Kidney epithelial cell (primary cell): ENCODE measurements at regions not wholly inside any gene's neighbourhood (a gene's known extent, or its start where the extent isn't known, plus 50 kb on each side); places are given as distances from the start of the nearest gene placed in this dataset.

Source experiments
- DNase-seq: peaks from one replicate; pipeline ENCODE4 v3.0.0-alpha.2; 2010; ENCODE audit warnings: low read depth
- H3K27me3 ChIP-seq: 2 replicates; pipeline ENCODE4 v1.6.0; 2011; ENCODE audit warnings: low read length; ENCODE audit not compliant: control insufficient read depth, insufficient read depth
- H3K36me3 ChIP-seq: 2 replicates; pipeline ENCODE4 v1.5.1; 2011; ENCODE audit warnings: low read length; ENCODE audit not compliant: control insufficient read depth, insufficient read depth
- H3K4me3 ChIP-seq: 2 replicates; pipeline ENCODE4 v1.5.1; 2011; ENCODE audit warnings: low read depth, mild to moderate bottlenecking, control low read depth, low read length
- TF ChIP-seq, protein P1 (sequence below): IDR thresholded peaks from 2 replicates; pipeline ENCODE4 v1.5.1; 2011; ENCODE audit warnings: mild to moderate bottlenecking, moderate library complexity, low read length, control low read depth, inconsistent platforms; ENCODE audit not compliant: insufficient read depth, poor library complexity, severe bottlenecking

- no peaks in the 10 kb centered on the region for H3K27me3 ChIP-seq
- no peak overlapping the region for H3K4me3 ChIP-seq
- DNase-seq: no peak
- no peaks in the 10 kb centered on the region for H3K36me3 ChIP-seq
- TF ChIP-seq, protein P1, sequence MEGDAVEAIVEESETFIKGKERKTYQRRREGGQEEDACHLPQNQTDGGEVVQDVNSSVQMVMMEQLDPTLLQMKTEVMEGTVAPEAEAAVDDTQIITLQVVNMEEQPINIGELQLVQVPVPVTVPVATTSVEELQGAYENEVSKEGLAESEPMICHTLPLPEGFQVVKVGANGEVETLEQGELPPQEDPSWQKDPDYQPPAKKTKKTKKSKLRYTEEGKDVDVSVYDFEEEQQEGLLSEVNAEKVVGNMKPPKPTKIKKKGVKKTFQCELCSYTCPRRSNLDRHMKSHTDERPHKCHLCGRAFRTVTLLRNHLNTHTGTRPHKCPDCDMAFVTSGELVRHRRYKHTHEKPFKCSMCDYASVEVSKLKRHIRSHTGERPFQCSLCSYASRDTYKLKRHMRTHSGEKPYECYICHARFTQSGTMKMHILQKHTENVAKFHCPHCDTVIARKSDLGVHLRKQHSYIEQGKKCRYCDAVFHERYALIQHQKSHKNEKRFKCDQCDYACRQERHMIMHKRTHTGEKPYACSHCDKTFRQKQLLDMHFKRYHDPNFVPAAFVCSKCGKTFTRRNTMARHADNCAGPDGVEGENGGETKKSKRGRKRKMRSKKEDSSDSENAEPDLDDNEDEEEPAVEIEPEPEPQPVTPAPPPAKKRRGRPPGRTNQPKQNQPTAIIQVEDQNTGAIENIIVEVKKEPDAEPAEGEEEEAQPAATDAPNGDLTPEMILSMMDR: no peak
Observed at GRCh38 chr21:39041816-39042215, 141.4 kb downstream of the PSMG1 start.

DNA sequence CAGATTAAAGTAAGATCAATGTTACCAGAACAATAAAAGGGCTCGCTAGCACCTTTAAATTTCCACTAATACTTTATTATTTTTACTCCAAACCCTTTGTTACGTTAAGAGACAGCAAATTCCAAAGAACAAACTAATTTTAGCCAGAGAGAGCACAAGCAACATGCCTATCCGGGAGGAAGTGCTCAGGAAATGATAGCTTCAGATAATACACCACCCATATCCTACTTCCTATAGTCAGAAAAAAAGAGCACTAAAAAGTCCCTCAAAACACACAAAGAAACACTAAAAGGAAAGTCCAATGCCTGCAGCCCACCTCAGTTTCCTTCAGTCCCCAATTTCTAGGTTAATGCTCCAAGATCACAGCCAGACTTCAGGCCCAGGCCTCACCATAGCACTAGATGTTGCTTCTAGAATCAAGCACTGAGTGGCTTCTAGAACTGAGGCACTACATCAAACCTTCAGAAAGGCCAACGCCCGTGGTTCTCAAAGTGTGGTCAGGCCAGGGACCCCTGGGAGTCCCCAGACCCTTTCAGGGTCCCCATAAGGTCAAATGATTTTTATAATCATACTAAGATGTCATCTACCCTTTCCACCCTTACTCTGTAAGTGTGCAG, 142.6 kb downstream of the PSMG1 start:
- TF ChIP-seq, protein P1: no peak
- Histone ChIP-seq H3K27me3 (no peaks in the 10 kb centered on the region), H3K4me3 (no peak overlapping the region), H3K36me3 (no peaks in the 10 kb centered on the region)
- DNase-seq: no peak

- no peaks in the 10 kb centered on the region for H3K36me3 ChIP-seq
- TF ChIP-seq, protein P1: no peak
- no peak overlapping the region for H3K4me3 ChIP-seq
- H3K27me3 ChIP-seq: no peaks in the 10 kb centered on the region
- DNase-seq: no peak
Observed at GRCh38 chr21:39037807-39038405, 145.3 kb downstream of the PSMG1 start.

DNA sequence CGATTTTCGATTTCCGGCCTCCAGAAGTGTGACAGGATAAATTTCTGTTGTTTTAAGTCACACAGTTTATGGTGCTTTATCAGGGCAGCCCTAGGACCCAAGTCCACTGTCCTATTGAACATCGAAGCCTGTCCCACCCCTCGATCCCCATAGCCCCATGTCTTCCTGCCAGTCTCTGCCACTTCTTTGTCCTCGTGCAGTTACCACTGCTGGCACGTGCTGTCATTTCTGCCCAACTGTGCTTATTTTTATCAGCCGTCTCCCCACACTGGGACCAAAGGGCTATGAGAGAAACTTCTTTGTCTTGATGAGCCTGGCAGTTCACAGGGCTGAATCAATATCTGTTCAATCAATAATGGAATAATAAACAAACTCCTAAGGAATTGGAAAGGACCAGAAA, 146.7 kb downstream of the PSMG1 start:
- TF ChIP-seq, protein P1: no peak
- no peak for DNase-seq
- H3K4me3 ChIP-seq: no peak overlapping the region
- H3K36me3 ChIP-seq: no peaks in the 10 kb centered on the region
- H3K27me3 ChIP-seq: no peaks in the 10 kb centered on the region

DNA sequence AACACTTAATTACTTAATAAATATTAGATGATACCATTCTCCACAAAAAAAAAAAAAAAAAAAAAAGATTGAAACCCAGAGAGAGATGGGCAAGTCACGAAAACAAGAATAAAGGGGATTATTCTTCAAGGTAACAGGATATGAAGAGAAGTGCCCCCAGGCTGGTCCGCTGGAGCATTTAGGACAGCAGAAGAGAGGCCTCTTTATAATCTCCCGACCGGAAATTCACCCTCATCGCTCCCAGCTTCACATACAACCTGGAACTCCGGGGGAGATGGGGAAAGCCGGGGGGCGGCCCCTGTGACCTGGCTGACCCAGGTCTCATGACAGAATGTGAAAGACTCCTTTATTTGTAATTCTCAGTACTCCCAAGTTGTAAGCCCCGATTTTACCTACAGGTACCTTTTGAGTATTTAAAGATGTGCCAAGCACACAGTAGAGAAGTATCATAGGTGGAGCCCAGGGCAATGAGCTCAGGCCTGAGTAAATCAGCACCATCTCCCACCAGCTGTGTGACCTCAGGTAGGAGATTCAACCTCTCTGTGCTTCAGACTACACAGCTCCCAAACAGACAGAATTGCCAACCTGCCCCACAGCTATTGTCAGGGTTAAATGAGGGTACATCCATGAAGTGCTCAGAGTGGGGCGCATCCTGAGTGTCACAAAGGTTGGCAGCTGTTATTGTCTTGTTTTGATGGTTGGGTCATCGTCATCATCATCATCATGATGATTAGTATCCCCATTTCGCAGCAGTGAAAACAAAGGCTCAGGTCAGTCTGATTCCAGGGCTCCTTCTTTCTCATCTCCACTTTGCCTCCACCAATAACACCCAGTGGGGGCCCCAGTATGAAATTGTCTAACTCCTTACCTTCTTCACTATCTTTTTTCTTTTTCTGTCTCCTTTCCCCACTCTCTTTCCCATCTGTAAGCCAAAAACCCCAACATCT, 148.4 kb downstream of the PSMG1 start:
- TF ChIP-seq, protein P1: no peak
- H3K36me3 ChIP-seq: no peaks in the 10 kb centered on the region
- no peak overlapping the region for H3K4me3 ChIP-seq
- H3K27me3 ChIP-seq: no peaks in the 10 kb centered on the region
- no peak for DNase-seq
